HG03045 (cell line): ENCODE measurements at regions not wholly inside any gene's neighbourhood (a gene's known extent, or its start where the extent isn't known, plus 50 kb on each side); places are given as distances from the start of the nearest gene placed in this dataset.

Source experiments
- ATAC-seq: cut with Tn5 transposase; IDR thresholded peaks from one replicate; pipeline ENCODE4 v1.9.1; 2021; ENCODE audit warnings: mild to moderate bottlenecking, moderate library complexity; ENCODE audit not compliant: unreplicated experiment

DNA sequence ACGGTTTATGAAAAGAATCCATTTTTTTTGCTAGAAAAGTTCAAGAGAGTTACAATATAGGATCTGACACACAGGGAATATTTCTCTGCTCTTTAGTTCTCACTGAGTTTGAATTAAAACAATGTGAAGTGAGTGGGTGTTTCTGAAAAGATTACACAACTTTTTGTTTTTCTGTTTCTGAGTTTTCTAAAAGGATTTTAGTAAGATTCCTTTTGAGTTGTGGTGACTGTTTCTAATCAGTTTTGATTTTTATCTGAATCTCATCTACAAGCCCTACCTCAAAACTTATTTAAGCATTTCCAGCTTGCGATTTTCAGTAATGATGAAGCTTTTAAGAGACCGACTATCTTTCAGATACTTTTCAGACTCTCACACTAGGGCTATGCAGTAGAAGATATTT lies 141.7 kb downstream of the GPAT3 start:
- no peak for ATAC-seq

DNA sequence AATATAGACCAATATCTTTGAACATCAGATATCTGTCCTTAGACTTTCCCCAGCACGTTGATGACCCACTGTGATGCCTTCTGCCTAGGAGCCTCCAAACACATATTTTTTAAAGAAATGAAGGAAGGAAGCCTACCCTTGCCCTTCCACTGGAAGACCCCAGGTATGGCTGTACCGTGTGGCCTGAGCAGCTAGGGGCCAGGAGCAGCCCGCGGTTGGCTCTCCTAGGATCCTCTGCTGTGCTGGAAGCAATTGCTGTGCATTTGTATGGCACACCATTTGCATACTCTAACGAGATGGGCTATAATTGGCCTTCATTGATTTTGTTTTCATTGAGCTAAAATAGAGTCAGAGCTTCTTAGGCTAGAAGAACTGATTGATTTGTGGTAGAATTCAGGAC lies 128.8 kb downstream of the GPAT3 start:
- no peak for ATAC-seq

DNA sequence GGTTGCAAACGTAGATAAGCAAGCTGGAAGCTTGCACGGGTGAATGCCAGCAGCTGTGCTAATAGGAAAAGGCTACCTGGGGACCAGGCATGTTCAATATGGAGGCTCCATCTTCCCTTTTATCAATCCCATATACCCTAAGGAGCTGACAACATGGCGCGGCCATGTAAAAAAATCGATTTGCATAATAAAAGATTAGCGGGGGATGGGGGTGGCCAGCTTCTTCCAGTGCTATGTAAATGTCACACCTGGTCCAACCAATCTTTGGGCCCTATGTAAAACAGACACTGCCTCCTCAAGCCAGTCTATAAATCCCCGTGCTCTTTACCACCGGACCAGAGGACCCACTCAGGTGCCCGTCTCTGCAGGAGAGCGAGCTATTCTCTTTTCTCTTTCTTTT lies 128.2 kb downstream of the GPAT3 start:
- ATAC-seq, result no peak

GRCh38 chr4:83662204-83662603 lies 126.3 kb downstream of the GPAT3 start:
- no peak for ATAC-seq

DNA sequence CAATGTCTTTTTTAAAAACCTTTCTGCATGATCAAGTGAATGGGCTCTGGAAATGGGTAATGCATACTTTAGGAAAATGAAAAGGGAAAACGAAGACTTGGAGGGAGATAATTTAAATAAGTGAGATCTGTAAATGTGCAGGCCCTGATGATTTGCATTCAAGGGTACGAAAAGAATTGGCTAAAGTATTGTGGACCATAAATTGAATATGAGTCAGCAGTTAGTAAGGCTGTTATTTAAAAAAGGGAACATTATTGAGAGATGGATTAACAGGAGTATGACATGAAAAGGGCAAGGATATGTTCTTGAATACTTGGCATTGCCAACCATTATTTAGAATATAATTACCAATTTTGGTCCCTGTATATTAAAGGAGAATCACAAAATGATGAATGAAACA lies 125.5 kb downstream of the GPAT3 start:
- ATAC-seq, result no peak

DNA sequence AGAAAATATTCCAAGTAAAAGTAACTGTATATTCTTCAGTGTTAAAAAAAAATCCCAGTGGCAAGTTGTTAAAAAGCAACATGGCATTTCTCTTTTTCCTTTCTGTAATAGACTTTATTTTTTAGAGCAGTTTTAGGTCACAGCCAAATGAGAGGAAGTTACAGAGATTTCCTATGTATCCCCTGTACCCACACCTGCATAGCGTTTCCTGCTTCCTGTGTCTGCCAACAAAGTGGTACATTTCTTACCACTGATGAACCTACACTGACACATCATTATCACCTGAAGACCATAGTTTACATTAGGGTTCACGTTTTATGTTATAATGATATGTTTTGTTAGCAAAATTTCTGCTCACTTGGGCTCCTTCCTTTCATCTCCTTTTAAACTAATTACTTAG lies 124.7 kb downstream of the GPAT3 start:
- no peak for ATAC-seq

DNA sequence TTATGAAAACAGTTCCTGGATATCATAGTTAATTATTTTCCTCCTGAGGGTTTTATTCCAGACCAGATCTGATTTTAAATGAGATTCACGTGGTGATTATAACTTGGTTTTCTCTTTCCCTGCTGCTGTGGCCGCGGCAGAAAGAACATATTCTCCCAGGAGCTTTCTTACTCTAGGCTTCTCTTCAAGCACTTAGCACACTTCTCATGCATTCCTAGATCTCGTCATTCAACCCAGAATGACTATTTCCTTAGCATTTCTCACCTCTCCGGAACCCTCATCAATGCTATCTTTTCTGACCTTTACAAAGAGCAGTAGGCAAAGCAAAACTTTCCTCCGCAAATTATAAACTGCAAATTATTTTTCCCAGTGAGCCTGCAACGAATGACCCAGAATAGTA lies 122.9 kb downstream of the GPAT3 start:
- ATAC-seq, result no peak

DNA sequence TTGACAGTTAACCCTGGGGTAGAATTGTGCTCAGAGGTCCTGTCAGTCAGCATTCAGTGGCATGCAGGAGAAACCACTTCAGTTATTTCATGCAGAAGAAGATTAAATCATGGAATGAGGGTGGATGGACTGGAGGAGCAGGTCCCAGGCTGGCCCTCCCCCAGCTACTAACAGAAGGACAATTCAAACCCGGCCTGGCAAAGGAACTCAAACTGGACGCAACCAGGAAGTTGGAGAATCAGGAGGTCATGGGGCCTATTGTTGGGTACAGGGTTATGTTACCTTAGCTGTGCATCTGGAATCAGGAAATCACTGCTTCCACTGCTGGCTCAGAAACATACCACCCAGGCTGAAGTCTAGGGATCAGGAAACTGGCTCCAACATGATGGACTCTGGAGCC lies 121.4 kb downstream of the GPAT3 start:
- ATAC-seq, result no peak
